ENCODE measurements at regions not wholly inside any gene's neighbourhood (a gene's known extent, or its start where the extent isn't known, plus 50 kb on each side); places are given as distances from the start of the nearest gene placed in this dataset.

- no peak overlapping the region for H2AFZ ChIP-seq (ENCODE audit: insufficient read depth, low read depth, low read length, poor library complexity, severe bottlenecking)
- no peaks in the 10 kb centered on the region for H3K36me3 ChIP-seq (replicated peaks in 1 of 2; ENCODE audit: control insufficient read depth in 1 of 2, insufficient read depth in 2 of 2, low read length in 2 of 2)
- no peaks in the 10 kb centered on the region for H3K27me3 ChIP-seq (ENCODE audit: control insufficient read depth in 2 of 2, insufficient read depth in 2 of 2, low read length in 2 of 2)
- TF ChIP-seq CTCF (IDR thresholded peaks at IDR 0.05) = no peak
- no peaks in the 10 kb centered on the region for H4K20me1 ChIP-seq (ENCODE audit: insufficient read depth, low read length)
- no peaks in the 10 kb centered on the region for H3K79me2 ChIP-seq (ENCODE audit: insufficient read depth, low read length)
- no peak overlapping the region for H3K9ac ChIP-seq (ENCODE audit: insufficient read depth, low read length, poor library complexity, severe bottlenecking)
- no CpG with 5 or more reads among the region's 6 CpGs for WGBS (ENCODE audit: insufficient coverage)
- no peak overlapping the region for H3K4me3 ChIP-seq (replicated peaks in 1 of 3; ENCODE audit: low read depth in 2 of 3, low read length in 3 of 3)
- Mint-ChIP-seq H3K4me1 (no peaks in the 10 kb centered on the region), H3K27me3 (ENCODE audit: low read depth in 3 of 3) (peaks cover 0 to 4% (median 4%) of the 10 kb centered on the region in 3 donors), H3K9me3 (peaks cover 15 to 28% (median 22%) of the 10 kb centered on the region in 7 donors), H3K4me3 (no peak overlapping the region), H3K36me3 (no peaks in the 10 kb centered on the region), H3K27ac (no peak overlapping the region)
- no peak overlapping the region for H3K4me2 ChIP-seq (replicated peaks; ENCODE audit: extremely low read depth, low read length, poor library complexity, severe bottlenecking)
- intact Hi-C loops (cut with micrococcal nuclease) = no loop called here
- no peak overlapping the region for H3K27ac ChIP-seq (ENCODE audit: low read depth in 1 of 2, low read length in 2 of 2)
- H3K9me3 ChIP-seq (replicated peaks in 1 of 2; ENCODE audit: control insufficient read depth in 1 of 2, insufficient read depth in 1 of 2, low read length in 2 of 2) = peaks cover 10 to 11% of the 10 kb centered on the region in 2 donors
- no peak for DNase-seq
- no peaks in the 10 kb centered on the region for H3K4me1 ChIP-seq (ENCODE audit: control insufficient read depth in 1 of 2, insufficient read depth in 2 of 2, low read length in 2 of 2)
Observed at GRCh38 chr5:144017631-144018030, 152.8 kb downstream of the YIPF5 start.

- WGBS (ENCODE audit: insufficient coverage) = no CpG with 5 or more reads among the region's 1 CpG
- Mint-ChIP-seq H3K36me3 (no peaks in the 10 kb centered on the region), H3K4me3 (no peak overlapping the region), H3K27me3 (ENCODE audit: low read depth in 3 of 3) (peaks cover 2 to 6% (median 2%) of the 10 kb centered on the region in 3 donors), H3K4me1 (no peaks in the 10 kb centered on the region), H3K27ac (no peak overlapping the region), H3K9me3 (peaks cover 11 to 19% (median 15%) of the 10 kb centered on the region in 7 donors)
- Histone ChIP-seq H3K4me2 (replicated peaks; ENCODE audit: extremely low read depth, low read length, poor library complexity, severe bottlenecking) (no peak overlapping the region), H3K27me3 (ENCODE audit: control insufficient read depth in 2 of 2, insufficient read depth in 2 of 2, low read length in 2 of 2) (no peaks in the 10 kb centered on the region), H4K20me1 (ENCODE audit: insufficient read depth, low read length) (no peaks in the 10 kb centered on the region), H3K9ac (ENCODE audit: insufficient read depth, low read length, poor library complexity, severe bottlenecking) (no peak overlapping the region), H3K4me3 (replicated peaks in 1 of 3; ENCODE audit: low read depth in 2 of 3, low read length in 3 of 3) (no peak overlapping the region), H3K79me2 (ENCODE audit: insufficient read depth, low read length) (no peaks in the 10 kb centered on the region), H3K9me3 (replicated peaks in 1 of 2; ENCODE audit: control insufficient read depth in 1 of 2, insufficient read depth in 1 of 2, low read length in 2 of 2) (peaks cover 0 to 8% of the 10 kb centered on the region in 2 donors), H3K4me1 (ENCODE audit: control insufficient read depth in 1 of 2, insufficient read depth in 2 of 2, low read length in 2 of 2) (no peaks in the 10 kb centered on the region), H3K36me3 (replicated peaks in 1 of 2; ENCODE audit: control insufficient read depth in 1 of 2, insufficient read depth in 2 of 2, low read length in 2 of 2) (no peaks in the 10 kb centered on the region), H3K27ac (ENCODE audit: low read depth in 1 of 2, low read length in 2 of 2) (no peak overlapping the region), H2AFZ (ENCODE audit: insufficient read depth, low read depth, low read length, poor library complexity, severe bottlenecking) (no peak overlapping the region)
- no peak for TF ChIP-seq CTCF (IDR thresholded peaks at IDR 0.05)
- DNase-seq = no peak
- intact Hi-C loops (cut with micrococcal nuclease) = no loop called here
Observed at GRCh38 chr5:144024090-144024489, 146.4 kb downstream of the YIPF5 start.
